Fibroblast of lung (primary cell): ENCODE measurements at regions not wholly inside any gene's neighbourhood (a gene's known extent, or its start where the extent isn't known, plus 50 kb on each side); places are given as distances from the start of the nearest gene placed in this dataset.

Source experiments
- DNase-seq, 2 donors: peaks; one replicate each; pipeline versions ENCODE4 v3.0.0 to v3.0.0-alpha.2; 2010; ENCODE audit warnings: low read depth in 2 of 2
- H2AFZ ChIP-seq: 2 replicates; pipeline ENCODE4 v1.5.1; 2012; ENCODE audit warnings: low read length, control low read depth, inconsistent platforms
- H3K27ac ChIP-seq: 2 replicates; pipeline ENCODE4 v1.5.1; 2011; ENCODE audit warnings: low read length, control low read depth; ENCODE audit not compliant: insufficient read depth
- H3K27me3 ChIP-seq: 2 replicates; pipeline ENCODE4 v1.5.1; 2011; ENCODE audit warnings: mild to moderate bottlenecking, low read length; ENCODE audit not compliant: control insufficient read depth, insufficient read depth
- H3K36me3 ChIP-seq: 2 replicates; pipeline ENCODE4 v1.5.1; 2011; ENCODE audit warnings: low read length; ENCODE audit not compliant: control insufficient read depth, insufficient read depth
- H3K4me1 ChIP-seq: 2 replicates; pipeline ENCODE4 v1.5.1; 2011; ENCODE audit warnings: low read length; ENCODE audit not compliant: control insufficient read depth, insufficient read depth; ENCODE audit errors: extremely low read depth
- H3K4me2 ChIP-seq: 2 replicates; pipeline ENCODE4 v1.5.1; 2011; ENCODE audit warnings: low read length, control low read depth; ENCODE audit not compliant: insufficient read depth; ENCODE audit errors: extremely low read depth
- H3K4me3 ChIP-seq, 4 experiments: fragments of 200-600 bp in 1 of 4; sonication (generic) in 1 of 4; replicated peaks in 1 of 4; 2 replicates each; pipeline ENCODE4 v1.5.1; 2011 to 2016; ENCODE audit warnings: low read length in 4 of 4, low read depth in 3 of 4, mild to moderate bottlenecking in 3 of 4, control low read depth in 2 of 4, inconsistent platforms in 1 of 4, mixed read lengths in 1 of 4; ENCODE audit not compliant: insufficient read depth in 1 of 4; ENCODE audit errors: control extremely low read depth in 1 of 4
- H3K79me2 ChIP-seq: 2 replicates; pipeline ENCODE4 v1.5.1; 2012; ENCODE audit warnings: mild to moderate bottlenecking, low read length, inconsistent platforms; ENCODE audit not compliant: control insufficient read depth, insufficient read depth
- H3K9ac ChIP-seq: 2 replicates; pipeline ENCODE4 v1.5.1; 2011; ENCODE audit warnings: mild to moderate bottlenecking, low read length, control low read depth; ENCODE audit not compliant: insufficient read depth
- H3K9me3 ChIP-seq: 2 replicates; pipeline ENCODE4 v1.5.1; 2012; ENCODE audit warnings: low read depth, low read length; ENCODE audit not compliant: control insufficient read depth, insufficient read depth
- H4K20me1 ChIP-seq: 2 replicates; pipeline ENCODE4 v1.5.1; 2011; ENCODE audit warnings: low read length; ENCODE audit not compliant: control insufficient read depth, insufficient read depth; ENCODE audit errors: extremely low read depth
- EZH2 ChIP-seq: IDR thresholded peaks from 2 replicates; pipeline ENCODE4 v1.5.1; 2012; ENCODE audit warnings: low read length, control low read depth, mild to moderate bottlenecking; ENCODE audit errors: missing control alignments
- TF ChIP-seq, protein P1 (sequence below), 2 donors: IDR thresholded peaks in 1 of 2; conservative IDR thresholded peaks in 1 of 2; 1 replicate in 1 of 2; 2 replicates in 1 of 2; pipeline ENCODE4 v1.5.1; 2011 to 2012; ENCODE audit warnings: low read length in 2 of 2, control low read depth in 1 of 2, inconsistent platforms in 1 of 2, low read depth in 1 of 2, mild to moderate bottlenecking in 1 of 2

DNA sequence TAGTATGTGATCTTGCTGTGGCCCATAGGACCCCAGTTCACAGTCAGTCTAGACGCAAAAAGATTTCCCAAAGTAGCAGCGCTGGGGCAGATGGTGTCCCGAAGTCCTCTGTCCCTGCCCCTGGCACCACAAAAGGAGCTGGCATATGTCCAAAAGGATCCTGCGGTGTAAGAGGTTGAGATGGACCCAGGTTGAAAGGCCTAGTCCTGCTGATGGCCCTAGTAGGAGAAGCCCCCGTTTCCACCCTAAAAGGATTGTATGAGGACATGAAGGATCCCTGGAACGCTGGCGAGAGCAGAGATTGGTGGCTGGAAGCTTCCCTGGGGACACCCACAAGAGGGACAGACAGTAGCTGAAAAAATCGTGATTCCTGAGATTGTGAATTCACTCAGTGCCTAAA is 58.0 kb upstream of the DCAF8L1 start:
- Histone ChIP-seq H3K9me3 (no peaks in the 10 kb centered on the region), H3K36me3 (no peaks in the 10 kb centered on the region), H4K20me1 (no peaks in the 10 kb centered on the region), H3K79me2 (no peaks in the 10 kb centered on the region), H3K4me2 (no peak overlapping the region), H3K4me3 (no peak overlapping the region), H3K9ac (no peak overlapping the region), H3K27ac (no peak overlapping the region), H2AFZ (no peak overlapping the region), H3K27me3 (no peaks in the 10 kb centered on the region), H3K4me1 (no peaks in the 10 kb centered on the region)
- DNase-seq = no peak
- no peak for TF ChIP-seq EZH2
- TF ChIP-seq, protein P1, sequence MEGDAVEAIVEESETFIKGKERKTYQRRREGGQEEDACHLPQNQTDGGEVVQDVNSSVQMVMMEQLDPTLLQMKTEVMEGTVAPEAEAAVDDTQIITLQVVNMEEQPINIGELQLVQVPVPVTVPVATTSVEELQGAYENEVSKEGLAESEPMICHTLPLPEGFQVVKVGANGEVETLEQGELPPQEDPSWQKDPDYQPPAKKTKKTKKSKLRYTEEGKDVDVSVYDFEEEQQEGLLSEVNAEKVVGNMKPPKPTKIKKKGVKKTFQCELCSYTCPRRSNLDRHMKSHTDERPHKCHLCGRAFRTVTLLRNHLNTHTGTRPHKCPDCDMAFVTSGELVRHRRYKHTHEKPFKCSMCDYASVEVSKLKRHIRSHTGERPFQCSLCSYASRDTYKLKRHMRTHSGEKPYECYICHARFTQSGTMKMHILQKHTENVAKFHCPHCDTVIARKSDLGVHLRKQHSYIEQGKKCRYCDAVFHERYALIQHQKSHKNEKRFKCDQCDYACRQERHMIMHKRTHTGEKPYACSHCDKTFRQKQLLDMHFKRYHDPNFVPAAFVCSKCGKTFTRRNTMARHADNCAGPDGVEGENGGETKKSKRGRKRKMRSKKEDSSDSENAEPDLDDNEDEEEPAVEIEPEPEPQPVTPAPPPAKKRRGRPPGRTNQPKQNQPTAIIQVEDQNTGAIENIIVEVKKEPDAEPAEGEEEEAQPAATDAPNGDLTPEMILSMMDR (conservative IDR thresholded peaks at IDR 0.05 in 1 of 2, IDR thresholded peaks at IDR 0.05 in 1 of 2; ENCODE audit: low read depth in 1 of 2, low read length in 2 of 2) = no peak
